NCI-H187 (cell line): ENCODE measurements at regions not wholly inside any gene's neighbourhood (a gene's known extent, or its start where the extent isn't known, plus 50 kb on each side); places are given as distances from the start of the nearest gene placed in this dataset.
"Not testable (repeated sequence)": the region's sequence is repeated elsewhere in the genome, so short reads cannot be mapped to it uniquely, and the experiment has no call there.

Experiments
- DNase-seq, 2 experiments: peaks; one replicate each; lab custom pipeline; 2025; lab: John Stamatoyannopoulos, UW

GRCh38 chr6:97915537-97915936 lies 632.5 kb upstream of the MMS22L start:
- DNase-seq: no peak

DNA sequence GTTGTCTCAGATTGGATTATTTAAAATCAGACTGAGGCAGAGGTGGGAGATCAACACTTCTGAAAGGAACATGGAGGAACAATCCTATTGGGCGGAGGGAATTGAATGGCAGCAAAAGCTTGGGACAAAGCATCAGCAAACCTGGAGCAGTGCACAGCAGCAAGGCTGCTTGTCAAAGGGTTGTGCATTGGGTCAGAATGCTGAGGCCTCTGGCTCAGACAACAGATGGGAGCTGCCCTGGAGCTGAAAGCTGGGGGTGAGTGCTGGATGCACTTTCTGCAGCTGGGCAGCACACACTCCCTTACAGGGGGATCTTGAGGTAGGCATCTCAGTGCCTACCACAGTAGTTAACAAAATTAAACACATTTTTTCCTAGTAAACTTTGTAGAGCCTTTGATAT lies 634.4 kb upstream of the MMS22L start:
- DNase-seq: no peak

DNA sequence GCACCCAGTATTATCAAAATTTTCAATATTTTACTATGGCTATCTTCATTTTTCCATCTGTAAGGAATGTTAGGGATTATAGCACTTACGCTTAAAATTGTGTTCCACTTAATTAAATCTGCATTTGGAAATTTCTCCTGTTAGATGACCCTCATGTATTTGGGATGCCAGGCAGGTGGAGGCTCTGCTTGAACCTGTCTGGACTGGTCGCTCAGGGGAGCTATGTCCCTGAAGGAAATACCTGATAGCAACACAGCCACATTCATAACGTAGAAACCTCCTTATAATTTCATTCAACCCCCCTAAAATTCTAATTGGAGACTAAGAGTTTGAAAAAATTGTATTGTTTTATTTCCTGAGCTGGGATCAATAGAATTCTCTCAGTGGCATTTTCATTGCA lies 636.0 kb upstream of the MMS22L start:
- no peak for DNase-seq

GRCh38 chr6:97919631-97920030 lies 636.6 kb upstream of the MMS22L start:
- no peak for DNase-seq

DNA sequence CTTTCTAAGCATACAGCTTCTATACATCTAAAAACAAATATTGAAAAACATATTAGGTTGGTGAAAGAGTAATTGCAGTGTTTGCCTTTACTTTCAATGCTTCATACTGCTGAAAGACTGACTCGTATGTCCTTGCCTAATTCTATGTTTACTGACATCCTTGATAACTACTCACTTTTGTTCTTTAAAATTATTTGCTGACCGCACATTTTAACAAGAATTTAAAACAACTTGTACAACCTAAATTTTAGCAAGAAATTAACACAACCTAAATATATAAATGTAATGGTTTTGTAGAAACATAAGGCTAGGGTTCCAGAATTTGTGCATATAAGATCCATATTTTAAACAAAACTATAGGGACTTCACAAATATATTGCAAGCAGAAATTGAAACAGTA lies 640.2 kb upstream of the MMS22L start:
- no peak for DNase-seq

- DNase-seq: no peak
These were observed 642.5 kb upstream of the MMS22L start for GRCh38 chr6:97925504-97925903.

DNA sequence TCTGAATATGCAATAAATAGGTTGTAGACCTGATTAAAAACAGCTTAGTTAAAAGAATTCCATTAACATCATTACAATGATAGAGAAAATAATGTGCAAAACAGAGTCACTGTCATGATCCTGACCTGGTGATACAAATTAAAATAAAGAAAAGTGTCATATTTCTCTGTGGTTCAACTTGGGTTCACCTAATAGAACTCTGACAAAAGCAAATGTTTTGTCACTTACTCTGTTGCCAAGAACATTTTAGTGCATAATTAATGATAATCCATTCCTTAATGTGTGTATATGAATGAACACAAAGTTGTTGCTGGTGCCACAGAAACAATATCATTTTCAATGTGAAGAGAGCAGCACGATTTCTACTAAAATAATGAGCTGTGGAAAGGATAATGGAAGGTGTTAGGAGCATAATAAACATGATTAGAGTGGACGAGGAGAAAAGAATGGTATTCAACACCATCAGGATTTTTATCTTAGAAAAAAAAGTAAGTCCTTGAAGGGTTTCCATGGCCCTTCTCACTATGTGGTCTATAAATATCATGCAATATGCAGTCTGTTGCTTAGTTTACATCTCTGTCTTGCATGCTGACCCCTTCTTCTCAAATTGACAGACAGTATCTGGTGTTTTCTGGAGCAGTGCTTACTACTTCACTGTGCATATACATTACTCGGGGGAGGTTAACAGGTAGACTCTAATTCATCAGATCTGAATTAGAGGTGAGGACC lies 656.6 kb upstream of the MMS22L start:
- DNase-seq: no peak

DNA sequence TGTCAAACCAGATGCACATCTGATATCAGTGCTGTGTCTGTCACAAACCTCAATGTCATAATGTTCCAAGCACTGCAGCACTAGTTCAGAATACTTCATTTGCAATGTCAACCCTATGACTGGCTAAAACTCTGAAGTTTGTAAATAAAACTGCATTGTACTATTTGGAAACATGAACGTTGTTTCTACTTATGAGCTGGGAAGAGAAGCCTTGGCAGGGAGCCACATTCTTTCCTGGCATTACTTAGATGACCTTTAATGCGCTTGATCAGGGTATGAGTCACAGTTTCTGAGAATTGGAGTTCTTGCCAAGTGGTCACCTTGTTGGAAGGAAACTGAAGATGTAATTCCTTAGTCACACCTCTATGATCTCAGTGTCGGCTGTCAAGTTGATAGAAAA lies 664.8 kb upstream of the MMS22L start:
- DNase-seq: no peak

GRCh38 chr6:97958134-97958533 lies 675.1 kb upstream of the MMS22L start:
- DNase-seq: no peak

- no peak for DNase-seq
These were observed 680.2 kb upstream of the MMS22L start for GRCh38 chr6:97963193-97963592.

DNA sequence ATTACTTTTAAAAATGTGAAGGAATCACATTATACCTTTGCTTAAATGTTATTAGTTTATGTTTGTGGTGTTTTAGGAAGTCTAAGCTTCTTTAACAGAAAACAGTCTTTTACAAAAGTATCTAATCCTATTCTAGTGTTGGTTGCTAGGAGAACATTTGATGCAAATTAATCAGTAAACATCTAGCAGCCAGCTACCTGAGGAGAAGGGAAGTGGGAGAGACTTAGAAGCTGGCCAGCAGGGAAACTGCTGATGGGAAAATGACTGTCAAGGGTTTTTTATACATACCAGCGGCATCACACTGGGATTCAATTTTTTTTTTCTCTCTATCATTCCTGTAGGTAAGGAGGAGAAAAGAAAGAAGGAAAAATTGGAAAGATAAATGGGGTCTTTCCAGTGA lies 686.0 kb upstream of the MMS22L start:
- no peak for DNase-seq

DNA sequence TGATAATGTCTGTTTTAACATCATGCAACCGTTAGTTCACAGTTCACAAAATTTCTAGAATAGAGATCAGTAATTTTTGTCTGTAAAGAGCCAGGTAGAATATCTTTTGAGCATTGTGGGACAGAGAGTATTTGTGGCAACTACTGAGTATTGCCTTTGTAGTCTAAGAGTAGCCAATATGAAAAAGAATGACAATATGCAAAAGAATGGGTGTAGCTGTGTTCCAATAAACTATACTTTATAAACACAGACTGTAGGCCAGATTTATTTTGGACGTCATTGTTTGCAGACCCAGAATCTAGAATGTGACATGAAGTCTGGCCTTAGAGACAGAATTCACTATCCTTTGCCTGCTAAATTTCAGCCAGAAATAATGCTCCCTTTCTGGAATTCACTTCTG lies 694.1 kb upstream of the MMS22L start:
- no peak for DNase-seq

DNA sequence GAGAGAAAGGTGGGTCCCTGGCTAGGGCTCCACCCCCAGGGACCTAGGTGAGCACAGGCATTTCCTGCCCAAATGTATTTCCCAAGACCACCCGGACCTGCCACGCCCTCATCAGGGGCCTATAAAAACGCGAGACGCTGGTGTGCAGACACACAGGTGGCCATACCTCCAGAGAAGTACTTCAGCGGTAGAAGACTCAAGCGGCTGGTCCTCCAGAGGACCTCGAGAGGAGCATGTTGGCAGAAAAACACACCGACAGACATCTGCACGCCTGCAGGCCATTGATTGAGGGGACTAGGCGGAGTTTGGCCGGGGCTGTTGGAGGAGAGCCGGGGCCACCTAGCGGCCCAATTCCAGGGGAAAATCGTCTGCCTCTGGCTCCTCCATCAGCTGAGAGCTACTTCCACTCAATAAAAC lies 695.8 kb upstream of the MMS22L start:
- DNase-seq: no peak

- not testable (repeated sequence) for DNase-seq
These were observed 696.3 kb upstream of the MMS22L start for GRCh38 chr6:97979285-97979684.

DNA sequence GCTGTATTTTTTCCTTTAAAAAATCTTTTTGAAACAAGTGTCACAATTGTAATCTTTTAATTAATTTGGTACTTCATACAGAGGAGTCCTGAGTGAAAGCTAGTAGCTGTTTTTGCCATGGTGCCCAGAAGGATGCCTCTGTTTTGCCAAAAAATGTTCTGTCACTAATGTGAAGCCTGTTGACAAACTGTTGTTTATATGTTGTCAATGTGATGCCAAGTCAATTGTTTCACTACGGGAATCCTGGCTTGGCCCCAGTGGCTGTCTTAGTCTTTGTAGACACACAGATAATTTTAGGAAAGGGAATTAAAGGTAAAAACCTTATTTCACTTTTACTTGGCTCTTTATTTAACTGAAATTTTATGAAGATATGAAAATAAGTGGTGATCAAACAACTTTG lies 706.4 kb upstream of the MMS22L start:
- DNase-seq: no peak

GRCh38 chr6:97995158-97995557 lies 712.1 kb upstream of the MMS22L start:
- DNase-seq: no peak

DNA sequence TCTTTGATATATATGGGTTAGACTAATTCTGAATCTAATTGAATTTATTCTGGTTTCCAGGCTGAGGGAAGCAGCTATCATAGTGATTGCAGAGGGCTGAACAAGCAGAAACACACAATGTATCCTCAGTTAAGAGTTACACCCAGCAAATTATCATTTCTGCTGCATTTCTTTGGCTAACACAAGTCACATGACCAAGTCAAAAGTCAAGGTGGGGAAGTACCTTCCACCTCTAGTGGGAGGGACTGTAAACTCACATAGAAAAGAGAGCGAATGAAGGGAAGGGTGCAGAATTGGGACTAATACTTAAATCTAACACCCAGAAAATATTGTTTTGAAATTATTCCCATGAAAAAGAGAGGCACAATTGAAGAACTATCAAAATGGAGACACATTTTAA lies 719.7 kb upstream of the MMS22L start:
- DNase-seq: no peak

DNA sequence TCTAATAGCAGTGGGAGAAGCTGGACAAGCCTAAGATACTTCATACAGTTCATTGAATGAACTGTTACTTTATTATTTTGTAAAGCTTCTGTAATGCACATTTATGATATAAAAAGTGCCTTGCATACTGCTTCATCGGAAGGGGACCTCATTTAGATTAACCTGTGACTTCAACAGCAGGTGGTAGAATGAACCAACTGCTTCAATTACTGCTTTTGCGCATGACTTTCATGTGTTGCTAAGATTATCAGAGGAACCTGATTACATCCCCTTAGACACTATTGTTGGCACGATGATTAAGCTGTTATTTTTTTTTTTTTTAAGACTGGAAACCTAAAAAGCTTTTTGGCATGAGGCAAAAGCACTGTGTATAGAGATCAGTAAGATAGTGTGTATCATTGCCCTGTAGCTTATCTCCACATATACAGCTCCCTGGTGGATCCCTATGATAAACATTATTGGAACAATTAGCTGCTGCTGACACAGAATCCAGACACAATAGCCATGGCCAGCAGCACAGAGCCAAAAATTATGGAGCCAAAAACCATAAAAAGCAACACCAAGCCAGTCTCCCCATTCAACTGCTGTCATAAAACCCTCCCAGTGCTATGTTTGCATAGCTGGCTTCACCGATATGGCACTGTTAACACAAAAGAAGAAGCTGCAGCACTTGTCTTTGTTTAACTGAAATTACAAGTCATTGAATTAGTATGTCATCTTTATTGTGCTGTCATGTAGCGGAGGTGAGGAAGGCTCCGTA lies 731.6 kb upstream of the MMS22L start:
- peak; percentile 43 to 48 for DNase-seq

GRCh38 chr6:98016565-98016964 lies 733.5 kb upstream of the MMS22L start:
- DNase-seq: no peak

DNA sequence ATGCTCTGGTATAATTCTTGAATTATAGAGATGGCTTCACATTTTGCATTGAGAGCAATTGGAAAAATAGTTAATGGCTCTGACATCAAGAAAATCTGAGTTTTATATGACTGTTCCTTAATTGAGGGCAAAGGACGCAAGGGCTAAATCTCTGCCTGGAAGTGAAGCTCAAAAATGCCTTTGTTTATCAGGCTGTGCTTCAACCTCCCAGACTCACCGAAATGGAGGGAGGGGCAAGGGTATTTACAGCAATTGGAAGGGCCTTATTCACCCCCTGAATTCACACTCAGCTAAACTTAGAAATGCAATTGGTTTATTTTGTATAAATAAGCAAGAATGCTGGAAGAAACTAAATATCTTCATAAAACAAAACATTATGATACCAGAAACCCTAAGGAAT lies 737.2 kb upstream of the MMS22L start:
- DNase-seq: no peak

DNA sequence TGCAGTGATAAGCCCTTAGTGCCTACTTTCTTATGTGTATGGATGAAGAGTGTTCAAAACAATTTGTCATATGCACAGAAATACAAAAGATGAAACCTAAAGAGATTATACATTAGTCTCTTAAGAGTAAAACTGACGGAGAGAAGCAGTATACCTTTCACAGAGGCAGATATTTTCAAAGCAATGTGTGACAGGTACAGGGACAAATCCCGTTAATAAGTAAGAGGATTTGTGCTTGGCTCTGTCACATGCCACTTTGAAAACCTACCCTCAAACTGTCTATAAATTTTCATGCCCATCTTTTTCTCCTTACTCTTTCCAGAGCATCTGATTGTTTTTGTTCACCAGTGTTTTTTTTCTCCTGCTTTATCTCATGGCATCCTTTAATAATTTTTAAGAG lies 741.3 kb upstream of the MMS22L start:
- no peak for DNase-seq

DNA sequence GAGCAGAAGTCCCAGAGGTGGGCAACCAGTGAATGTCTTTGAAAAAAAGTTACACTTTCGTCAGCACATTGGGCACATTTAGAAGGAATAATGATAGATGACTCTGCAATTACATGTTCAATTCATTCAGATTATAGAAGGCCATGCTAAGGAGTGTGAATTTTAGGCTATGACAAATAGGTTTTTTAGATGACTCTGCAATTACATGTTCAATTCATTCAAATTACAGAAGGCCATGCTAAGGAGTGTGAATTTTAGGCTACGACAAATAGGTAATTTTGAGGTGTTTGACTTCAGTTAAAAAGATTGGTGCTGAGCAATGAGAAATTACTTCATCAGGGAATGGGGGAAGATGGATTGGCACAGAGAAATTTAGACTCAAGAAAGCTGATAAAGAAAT lies 744.9 kb upstream of the MMS22L start:
- no peak for DNase-seq

- DNase-seq: no peak
These were observed 750.6 kb upstream of the MMS22L start for GRCh38 chr6:98033617-98034016.
